Fibroblast of the aortic adventitia (primary cell): ENCODE measurements at regions not wholly inside any gene's neighbourhood (a gene's known extent, or its start where the extent isn't known, plus 50 kb on each side); places are given as distances from the start of the nearest gene placed in this dataset.
A peak's percentile ranks its signal among the peaks of the same experiment; 100 is the strongest.

Experiments
- DNase-seq: peaks from one replicate; pipeline ENCODE4 v3.0.0-alpha.2; 2010; ENCODE audit warnings: low read depth
- H3K4me3 ChIP-seq: 2 replicates; pipeline ENCODE4 v1.5.1; 2011; ENCODE audit warnings: low read depth, mild to moderate bottlenecking, control low read depth, low read length, moderate library complexity
- CTCF ChIP-seq: IDR thresholded peaks from 2 replicates; pipeline ENCODE4 v1.5.1; 2011; ENCODE audit warnings: mild to moderate bottlenecking, low read length, control low read depth, inconsistent platforms; ENCODE audit not compliant: insufficient read depth

GRCh38 chr4:11198516-11199305 is 230.0 kb downstream of the HS3ST1 start:
- no peak for DNase-seq
- no peak for TF ChIP-seq CTCF
- no peak overlapping the region for H3K4me3 ChIP-seq

GRCh38 chr4:11197631-11198341 is 230.9 kb downstream of the HS3ST1 start:
- TF ChIP-seq CTCF: no peak
- H3K4me3 ChIP-seq: no peak overlapping the region
- DNase-seq: no peak

- no peak overlapping the region for H3K4me3 ChIP-seq
- TF ChIP-seq CTCF: no peak
- peak; percentile 16 for DNase-seq
These were observed 231.7 kb downstream of the HS3ST1 start for GRCh38 chr4:11196927-11197522.

GRCh38 chr4:11194431-11194830 is 234.3 kb downstream of the HS3ST1 start:
- peak; percentile 49 for DNase-seq

GRCh38 chr4:11189756-11190155 is 238.9 kb downstream of the HS3ST1 start:
- no peak for TF ChIP-seq CTCF
- DNase-seq: no peak
- H3K4me3 ChIP-seq: no peak overlapping the region

More at GRCh38 chr4:11194431-11194830, 234.3 kb downstream of the HS3ST1 start:
- H3K4me3 ChIP-seq: no peak overlapping the region
- TF ChIP-seq CTCF: no peak

- TF ChIP-seq CTCF: no peak
These were observed 245.3 kb downstream of the HS3ST1 start for GRCh38 chr4:11183356-11183740.

More at GRCh38 chr4:11183356-11183740, 245.3 kb downstream of the HS3ST1 start:
- H3K4me3 ChIP-seq: no peak overlapping the region
- DNase-seq: peak; percentile 49
